ENCODE measurements at regions not wholly inside any gene's neighbourhood (a gene's known extent, or its start where the extent isn't known, plus 50 kb on each side); places are given as distances from the start of the nearest gene placed in this dataset.

DNA sequence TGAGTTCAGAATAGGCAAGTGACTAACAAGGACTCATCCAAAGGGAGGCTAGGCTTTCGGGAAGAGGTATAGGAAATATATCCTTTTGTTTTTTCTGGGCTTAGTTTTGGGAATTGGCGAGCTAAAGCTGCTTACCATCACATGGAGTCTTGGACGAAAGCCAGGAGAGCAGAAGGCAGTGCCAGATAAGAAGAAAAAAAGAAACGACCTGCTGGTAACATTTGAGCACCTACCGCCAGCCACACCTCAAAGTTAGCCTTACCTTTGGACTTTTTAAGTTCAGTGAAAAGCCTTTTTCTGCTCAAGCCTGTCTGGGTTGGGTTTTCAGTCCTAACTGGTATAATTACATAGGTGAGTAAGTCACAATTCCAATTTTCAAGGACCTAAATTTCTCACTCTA lies 85.1 kb upstream of the LCORL start:
- TF ChIP-seq EP300 (IDR thresholded peaks at IDR 0.05) (no peak), POLR2A (IDR thresholded peaks at IDR 0.05) (no peak)
